H9 (cell line): ENCODE measurements at regions not wholly inside any gene's neighbourhood (a gene's known extent, or its start where the extent isn't known, plus 50 kb on each side); places are given as distances from the start of the nearest gene placed in this dataset.

Experiments
- DNase-seq: peaks from one replicate; pipeline ENCODE4 v3.0.0-alpha.2; 2017
- H2AFZ ChIP-seq: one replicate; pipeline ENCODE4 v1.6.1; 2013; ENCODE audit warnings: mild to moderate bottlenecking, low read length, control low read depth, moderate library complexity
- H2AK5ac ChIP-seq: 2 replicates; pipeline ENCODE4 v1.6.1; 2013; ENCODE audit warnings: low read length, control low read depth, mixed read lengths; ENCODE audit not compliant: insufficient read length
- H2BK120ac ChIP-seq: one replicate; pipeline ENCODE4 v1.6.1; 2013; ENCODE audit warnings: low read depth, mild to moderate bottlenecking, low read length, control low read depth, inconsistent platforms; ENCODE audit not compliant: poor library complexity, severe bottlenecking
- H2BK12ac ChIP-seq: 2 replicates; pipeline ENCODE4 v1.6.1; 2013; ENCODE audit warnings: low read length, control low read depth, mixed read lengths, low read depth; ENCODE audit not compliant: insufficient read length
- H2BK15ac ChIP-seq: 2 replicates; pipeline ENCODE4 v1.6.1; 2013; ENCODE audit warnings: low read depth, low read length, control low read depth
- H2BK20ac ChIP-seq: one replicate; pipeline ENCODE4 v1.6.1; 2013; ENCODE audit warnings: low read depth, mild to moderate bottlenecking, low read length, control low read depth, inconsistent platforms; ENCODE audit not compliant: poor library complexity, severe bottlenecking
- H2BK5ac ChIP-seq: 2 replicates; pipeline ENCODE4 v1.6.1; 2013; ENCODE audit warnings: low read length, control low read depth, mixed read lengths; ENCODE audit not compliant: insufficient read length
- H3K14ac ChIP-seq: 2 replicates; pipeline ENCODE4 v1.6.1; 2013; ENCODE audit warnings: low read length, control low read depth; ENCODE audit not compliant: insufficient read depth
- H3K18ac ChIP-seq: 2 replicates; pipeline ENCODE4 v1.6.1; 2013; ENCODE audit warnings: low read depth, mild to moderate bottlenecking, mixed read lengths, low read length, control low read depth; ENCODE audit not compliant: insufficient read length
- H3K23ac ChIP-seq: 2 replicates; pipeline ENCODE4 v1.6.1; 2013; ENCODE audit warnings: low read length, control low read depth, mixed read lengths, low read depth; ENCODE audit not compliant: insufficient read length
- H3K23me2 ChIP-seq: 2 replicates; pipeline ENCODE4 v1.6.1; 2013; ENCODE audit warnings: low read depth, mild to moderate bottlenecking, mixed read lengths, low read length, control low read depth; ENCODE audit not compliant: insufficient read length, poor library complexity, severe bottlenecking
- H3K27ac ChIP-seq: 2 replicates; pipeline ENCODE4 v1.5.1; 2013; ENCODE audit warnings: low read length, control low read depth, mixed read lengths, low read depth; ENCODE audit not compliant: insufficient read length
- H3K27me3 ChIP-seq: 2 replicates; pipeline ENCODE4 v1.6.1; 2013; ENCODE audit warnings: low read length, control low read depth, inconsistent platforms; ENCODE audit not compliant: insufficient read depth
- H3K4ac ChIP-seq: 2 replicates; pipeline ENCODE4 v1.6.1; 2013; ENCODE audit warnings: low read depth, mild to moderate bottlenecking, control low read depth, inconsistent platforms, low read length, moderate library complexity
- H3K4me1 ChIP-seq: 2 replicates; pipeline ENCODE4 v1.6.1; 2013; ENCODE audit warnings: low read length, control low read depth, inconsistent platforms; ENCODE audit not compliant: insufficient read depth
- H3K4me2 ChIP-seq: 2 replicates; pipeline ENCODE4 v1.6.1; 2013; ENCODE audit warnings: low read length, control low read depth, mixed read lengths; ENCODE audit not compliant: insufficient read length, insufficient read depth
- H3K56ac ChIP-seq: 2 replicates; pipeline ENCODE4 v1.6.1; 2013; ENCODE audit warnings: low read depth, mild to moderate bottlenecking, mixed read lengths, low read length, control low read depth; ENCODE audit not compliant: insufficient read length
- H3K79me1 ChIP-seq: 2 replicates; pipeline ENCODE4 v1.6.1; 2013; ENCODE audit warnings: low read depth, mild to moderate bottlenecking, moderate library complexity, low read length, control low read depth, inconsistent platforms; ENCODE audit not compliant: insufficient read depth, poor library complexity, severe bottlenecking
- H3K79me2 ChIP-seq: 2 replicates; pipeline ENCODE4 v1.6.1; 2013; ENCODE audit warnings: low read length, control low read depth, inconsistent platforms; ENCODE audit not compliant: insufficient read depth
- H3K9ac ChIP-seq: 2 replicates; pipeline ENCODE4 v1.6.1; 2013; ENCODE audit warnings: low read length, control low read depth, mixed read lengths; ENCODE audit not compliant: insufficient read length; ENCODE audit errors: extremely low read depth
- H3K9me3 ChIP-seq: one replicate; pipeline ENCODE4 v1.6.1; 2013; ENCODE audit warnings: low read depth, low read length, inconsistent platforms; ENCODE audit not compliant: control insufficient read depth
- H3T11ph ChIP-seq: one replicate; pipeline ENCODE4 v1.6.1; 2013; ENCODE audit warnings: mild to moderate bottlenecking, low read length, control low read depth, inconsistent platforms
- H4K20me1 ChIP-seq: one replicate; pipeline ENCODE4 v1.6.1; 2013; ENCODE audit not compliant: control insufficient read depth, insufficient read length, insufficient read depth
- H4K5ac ChIP-seq: 2 replicates; pipeline ENCODE4 v1.6.1; 2013; ENCODE audit warnings: low read depth, mild to moderate bottlenecking, mixed read lengths, low read length, control low read depth; ENCODE audit not compliant: insufficient read length
- H4K8ac ChIP-seq: replicated peaks from 2 replicates; pipeline ENCODE4 v1.6.1; 2013; ENCODE audit warnings: low read length, control low read depth, mixed read lengths, low read depth; ENCODE audit not compliant: insufficient read length
- H4K91ac ChIP-seq: 2 replicates; pipeline ENCODE4 v1.6.1; 2013; ENCODE audit warnings: low read depth, mild to moderate bottlenecking, moderate library complexity, mixed read lengths, low read length, control low read depth; ENCODE audit not compliant: insufficient read length
- H3K27ac Mint-ChIP-seq, 3 experiments: 2 replicates in 2 of 3; 3 replicates in 1 of 3; pipeline ENCODE4 v1.8.0; 2020 to 2021; ENCODE audit warnings: mixed read lengths in 3 of 3, mild to moderate bottlenecking in 1 of 3, moderate library complexity in 1 of 3
- H3K27me3 Mint-ChIP-seq: 2 replicates; pipeline ENCODE4 v1.8.0; 2021; ENCODE audit warnings: low read depth, mild to moderate bottlenecking, moderate library complexity, mixed read lengths
- H3K36me3 Mint-ChIP-seq, 3 experiments: 2 replicates in 2 of 3; 3 replicates in 1 of 3; pipeline ENCODE4 v1.8.0; 2020 to 2021; ENCODE audit warnings: low read depth in 3 of 3, mixed read lengths in 3 of 3; ENCODE audit not compliant: insufficient read depth in 1 of 3
- H3K4me1 Mint-ChIP-seq, 2 experiments: 2 replicates each; pipeline ENCODE4 v1.8.0; 2020; ENCODE audit warnings: mixed read lengths in 2 of 2
- H3K4me3 Mint-ChIP-seq, 2 experiments: 2 replicates in 1 of 2; 3 replicates in 1 of 2; pipeline ENCODE4 v1.8.0; 2020 to 2021; ENCODE audit warnings: mild to moderate bottlenecking in 2 of 2, mixed read lengths in 2 of 2, moderate library complexity in 1 of 2
- H3K9me3 Mint-ChIP-seq, 2 experiments: 2 replicates in 1 of 2; 3 replicates in 1 of 2; pipeline ENCODE4 v1.8.0; 2020; ENCODE audit warnings: mild to moderate bottlenecking in 2 of 2, mixed read lengths in 2 of 2, moderate library complexity in 1 of 2
- WGBS: extraction: QIAGEN DNeasy Blood & Tissue Kit; methylation state at CpG from one replicate; pipeline ENCODE4 v1.1.7; 2013; ENCODE audit warnings: missing lambda C conversion rate, low lambda C conversion rate, mixed read lengths; ENCODE audit not compliant: insufficient read length; ENCODE audit errors: extremely low coverage; 5-methylcytosine and 5-hydroxymethylcytosine counted together
- TF ChIP-seq, protein P1 (sequence below): fragments of 200-600 bp; sonication (generic); conservative IDR thresholded peaks from 3 replicates; pipeline ENCODE4 v1.8.0; 2021; ENCODE audit warnings: antibody characterized with exemption, mild to moderate bottlenecking

- Mint-ChIP-seq H3K27ac (no peak overlapping the region), H3K36me3 (no peaks in the 10 kb centered on the region), H3K4me1 (peaks cover 11 to 22% of the 10 kb centered on the region in 2 experiments), H3K4me3 (no peak overlapping the region), H3K27me3 (peaks cover 3% of the 10 kb centered on the region; the same call in 1 of the 2 replicates), H3K9me3 (no peaks in the 10 kb centered on the region)
- Histone ChIP-seq H3K4me2 (no peak overlapping the region), H4K8ac (no peak overlapping the region), H2BK5ac (no peak overlapping the region), H3K4ac (no peak overlapping the region), H3K79me2 (no peaks in the 10 kb centered on the region), H3K9me3 (no peaks in the 10 kb centered on the region), H3K14ac (no peak overlapping the region), H3K18ac (no peak overlapping the region), H2BK15ac (no peak overlapping the region), H4K91ac (no peak overlapping the region), H2AFZ (no peak overlapping the region), H4K5ac (no peak overlapping the region), H3T11ph (no peak overlapping the region), H3K23me2 (no peaks in the 10 kb centered on the region), H4K20me1 (no peaks in the 10 kb centered on the region), H2AK5ac (no peak overlapping the region), H3K56ac (no peak overlapping the region), H3K79me1 (no peaks in the 10 kb centered on the region), H3K23ac (no peak overlapping the region), H2BK20ac (no peak overlapping the region), H2BK12ac (no peak overlapping the region), H3K9ac (no peak overlapping the region), H3K4me1 (no peaks in the 10 kb centered on the region), H3K27ac (no peak overlapping the region), H3K27me3 (no peaks in the 10 kb centered on the region), H2BK120ac (no peak overlapping the region)
- WGBS: no CpG with 5 or more reads among the region's 2 CpGs
- TF ChIP-seq, protein P1, sequence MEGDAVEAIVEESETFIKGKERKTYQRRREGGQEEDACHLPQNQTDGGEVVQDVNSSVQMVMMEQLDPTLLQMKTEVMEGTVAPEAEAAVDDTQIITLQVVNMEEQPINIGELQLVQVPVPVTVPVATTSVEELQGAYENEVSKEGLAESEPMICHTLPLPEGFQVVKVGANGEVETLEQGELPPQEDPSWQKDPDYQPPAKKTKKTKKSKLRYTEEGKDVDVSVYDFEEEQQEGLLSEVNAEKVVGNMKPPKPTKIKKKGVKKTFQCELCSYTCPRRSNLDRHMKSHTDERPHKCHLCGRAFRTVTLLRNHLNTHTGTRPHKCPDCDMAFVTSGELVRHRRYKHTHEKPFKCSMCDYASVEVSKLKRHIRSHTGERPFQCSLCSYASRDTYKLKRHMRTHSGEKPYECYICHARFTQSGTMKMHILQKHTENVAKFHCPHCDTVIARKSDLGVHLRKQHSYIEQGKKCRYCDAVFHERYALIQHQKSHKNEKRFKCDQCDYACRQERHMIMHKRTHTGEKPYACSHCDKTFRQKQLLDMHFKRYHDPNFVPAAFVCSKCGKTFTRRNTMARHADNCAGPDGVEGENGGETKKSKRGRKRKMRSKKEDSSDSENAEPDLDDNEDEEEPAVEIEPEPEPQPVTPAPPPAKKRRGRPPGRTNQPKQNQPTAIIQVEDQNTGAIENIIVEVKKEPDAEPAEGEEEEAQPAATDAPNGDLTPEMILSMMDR: no peak
- no peak for DNase-seq
Observed at GRCh38 chr14:51442513-51443175, 202.6 kb downstream of the TMX1 start.
